Hematopoietic multipotent progenitor cell treated with erythropoietin and hydrocortisone succinate and interleukin-3 and kit ligand, for 17 days (in vitro differentiated cells): ENCODE measurements at regions not wholly inside any gene's neighbourhood (a gene's known extent, or its start where the extent isn't known, plus 50 kb on each side); places are given as distances from the start of the nearest gene placed in this dataset.

ENCODE experiments used
- DNase-seq: peaks from one replicate; pipeline ENCODE4 v3.0.0-alpha.2; 2015; ENCODE audit warnings: low spot score

- no peak for DNase-seq
Measured at GRCh38 chr1:226816576-226816975, 53.8 kb upstream of the PSEN2 start.

GRCh38 chr1:226814751-226815537 is 55.5 kb upstream of the PSEN2 start:
- no peak for DNase-seq

GRCh38 chr1:226813671-226814591 is 56.5 kb upstream of the PSEN2 start:
- no peak for DNase-seq

- no peak for DNase-seq
Measured at GRCh38 chr1:226810681-226811080, 59.7 kb upstream of the PSEN2 start.

- no peak for DNase-seq
Measured at GRCh38 chr1:226809785-226810571, 60.4 kb upstream of the PSEN2 start.

DNA sequence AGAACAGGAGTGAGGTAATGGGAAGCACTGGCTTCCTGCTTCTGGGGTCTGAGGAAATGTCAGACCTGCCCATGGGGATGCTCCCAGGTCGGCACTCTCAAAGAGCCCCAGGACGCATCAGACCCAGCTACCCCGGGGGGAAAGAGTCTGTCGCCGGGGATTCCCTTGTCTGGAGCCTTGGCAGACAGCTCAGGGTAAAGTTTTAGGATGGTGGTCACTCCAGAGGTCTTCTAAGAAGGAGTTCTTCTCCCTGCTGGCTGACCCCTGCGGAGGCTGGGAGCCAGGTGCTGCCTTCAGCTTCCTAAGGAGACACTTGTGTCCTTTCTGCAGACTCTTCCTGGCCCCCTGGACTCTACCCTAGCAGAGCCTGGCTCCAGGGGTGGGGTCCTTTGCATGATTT is 61.9 kb upstream of the PSEN2 start:
- DNase-seq = no peak

GRCh38 chr1:226806988-226807387 is 63.4 kb upstream of the PSEN2 start:
- no peak for DNase-seq

- DNase-seq = peak; percentile 38
Measured at GRCh38 chr1:226804907-226805759, 65.3 kb upstream of the PSEN2 start.

DNA sequence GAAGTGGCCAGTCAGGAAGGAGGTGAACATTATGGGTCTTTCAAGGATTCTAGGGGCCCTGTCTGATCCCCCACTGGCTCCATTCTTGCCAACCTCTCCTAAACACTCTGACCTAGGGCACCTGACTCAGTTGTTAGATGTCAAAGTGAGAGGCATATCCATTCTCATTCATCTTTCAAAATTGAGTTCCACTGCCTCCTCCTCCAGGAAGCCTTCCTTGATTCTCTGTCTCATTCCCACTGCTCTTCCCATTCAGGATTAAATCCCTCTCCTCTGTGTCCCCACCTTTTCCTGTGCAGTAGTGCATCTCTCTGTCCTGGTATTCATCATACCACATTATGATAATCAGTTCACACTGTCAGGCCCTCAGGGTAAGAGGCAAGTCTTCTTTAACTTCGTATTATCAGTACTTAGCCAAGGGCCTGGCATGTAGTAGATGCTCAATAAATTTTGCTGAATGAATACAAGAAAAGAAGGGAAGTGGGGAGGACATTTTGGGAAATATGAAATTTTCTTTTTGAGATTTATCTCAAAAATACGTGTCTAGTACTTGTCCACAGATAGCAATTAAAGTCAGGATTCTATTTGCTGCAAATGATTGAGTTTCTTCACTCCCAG is 61.8 kb upstream of the ITPKB start:
- DNase-seq = no peak

GRCh38 chr1:226799634-226800281 is 60.7 kb upstream of the ITPKB start:
- no peak for DNase-seq

- no peak for DNase-seq
Measured at GRCh38 chr1:226798427-226799411, 59.6 kb upstream of the ITPKB start.

DNA sequence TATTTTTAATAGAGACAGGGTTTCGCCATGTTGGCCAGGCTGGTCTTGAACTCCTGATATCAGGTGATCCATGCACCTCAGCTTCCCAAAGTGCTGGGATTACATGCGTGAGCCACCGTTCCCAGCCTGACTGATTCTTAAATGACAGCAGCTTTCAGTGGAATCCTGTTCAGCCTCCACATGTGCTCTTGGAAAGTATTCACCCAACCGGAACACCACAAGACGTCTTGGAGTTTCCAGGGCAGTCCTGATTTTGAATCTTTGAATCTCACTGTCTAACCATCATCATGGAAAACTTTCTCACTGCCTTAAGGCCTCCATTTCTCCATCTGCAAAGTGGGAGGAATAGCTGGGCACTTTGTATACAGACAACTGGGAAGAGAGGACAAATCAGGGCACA is 58.1 kb upstream of the ITPKB start:
- no peak for DNase-seq

GRCh38 chr1:226793620-226794276 is 54.7 kb upstream of the ITPKB start:
- no peak for DNase-seq

GRCh38 chr1:226792368-226792767 is 53.3 kb upstream of the ITPKB start:
- DNase-seq = no peak

GRCh38 chr1:226790545-226791181 is 51.6 kb upstream of the ITPKB start:
- no peak for DNase-seq

GRCh38 chr1:226788965-226789364 is 49.9 kb upstream of the ITPKB start:
- DNase-seq = no peak
